ENCODE measurements at regions not wholly inside any gene's neighbourhood (a gene's known extent, or its start where the extent isn't known, plus 50 kb on each side); places are given as distances from the start of the nearest gene placed in this dataset.
"Not testable (repeated sequence)": the region's sequence is repeated elsewhere in the genome, so short reads cannot be mapped to it uniquely, and the experiment has no call there.

GRCh38 chr15:66976106-66976640, 89.2 kb upstream of the SMAD3 start:
- TF ChIP-seq, protein P1, sequence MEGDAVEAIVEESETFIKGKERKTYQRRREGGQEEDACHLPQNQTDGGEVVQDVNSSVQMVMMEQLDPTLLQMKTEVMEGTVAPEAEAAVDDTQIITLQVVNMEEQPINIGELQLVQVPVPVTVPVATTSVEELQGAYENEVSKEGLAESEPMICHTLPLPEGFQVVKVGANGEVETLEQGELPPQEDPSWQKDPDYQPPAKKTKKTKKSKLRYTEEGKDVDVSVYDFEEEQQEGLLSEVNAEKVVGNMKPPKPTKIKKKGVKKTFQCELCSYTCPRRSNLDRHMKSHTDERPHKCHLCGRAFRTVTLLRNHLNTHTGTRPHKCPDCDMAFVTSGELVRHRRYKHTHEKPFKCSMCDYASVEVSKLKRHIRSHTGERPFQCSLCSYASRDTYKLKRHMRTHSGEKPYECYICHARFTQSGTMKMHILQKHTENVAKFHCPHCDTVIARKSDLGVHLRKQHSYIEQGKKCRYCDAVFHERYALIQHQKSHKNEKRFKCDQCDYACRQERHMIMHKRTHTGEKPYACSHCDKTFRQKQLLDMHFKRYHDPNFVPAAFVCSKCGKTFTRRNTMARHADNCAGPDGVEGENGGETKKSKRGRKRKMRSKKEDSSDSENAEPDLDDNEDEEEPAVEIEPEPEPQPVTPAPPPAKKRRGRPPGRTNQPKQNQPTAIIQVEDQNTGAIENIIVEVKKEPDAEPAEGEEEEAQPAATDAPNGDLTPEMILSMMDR (IDR thresholded peaks at IDR 0.05), result not testable (repeated sequence)
- TF ChIP-seq EP300 (IDR thresholded peaks at IDR 0.05), result not testable (repeated sequence)

Measured in upper lobe of left lung (tissue), 4 donors.